ENCODE measurements at regions not wholly inside any gene's neighbourhood (a gene's known extent, or its start where the extent isn't known, plus 50 kb on each side); places are given as distances from the start of the nearest gene placed in this dataset.

DNA sequence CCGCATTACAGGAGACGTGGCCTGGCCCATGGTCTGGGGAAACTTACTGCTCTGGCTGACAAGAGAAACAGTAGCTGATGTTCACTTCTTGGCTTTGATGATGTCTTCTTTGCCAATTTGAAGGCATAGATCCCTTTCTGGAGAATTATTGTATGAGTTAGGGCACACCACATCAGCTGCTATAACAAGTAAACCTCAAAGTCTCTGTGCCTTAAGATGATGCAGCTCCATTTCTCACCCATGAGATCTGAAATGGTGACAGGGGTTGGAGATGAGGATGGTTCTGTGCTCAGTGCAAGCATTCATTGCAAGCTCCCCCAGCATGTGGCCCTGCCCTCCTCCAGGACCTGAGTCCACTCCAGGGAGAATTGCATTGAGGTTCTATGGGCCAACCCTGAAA, 157.4 kb downstream of the IRX5 start:
- TF ChIP-seq, protein P1, sequence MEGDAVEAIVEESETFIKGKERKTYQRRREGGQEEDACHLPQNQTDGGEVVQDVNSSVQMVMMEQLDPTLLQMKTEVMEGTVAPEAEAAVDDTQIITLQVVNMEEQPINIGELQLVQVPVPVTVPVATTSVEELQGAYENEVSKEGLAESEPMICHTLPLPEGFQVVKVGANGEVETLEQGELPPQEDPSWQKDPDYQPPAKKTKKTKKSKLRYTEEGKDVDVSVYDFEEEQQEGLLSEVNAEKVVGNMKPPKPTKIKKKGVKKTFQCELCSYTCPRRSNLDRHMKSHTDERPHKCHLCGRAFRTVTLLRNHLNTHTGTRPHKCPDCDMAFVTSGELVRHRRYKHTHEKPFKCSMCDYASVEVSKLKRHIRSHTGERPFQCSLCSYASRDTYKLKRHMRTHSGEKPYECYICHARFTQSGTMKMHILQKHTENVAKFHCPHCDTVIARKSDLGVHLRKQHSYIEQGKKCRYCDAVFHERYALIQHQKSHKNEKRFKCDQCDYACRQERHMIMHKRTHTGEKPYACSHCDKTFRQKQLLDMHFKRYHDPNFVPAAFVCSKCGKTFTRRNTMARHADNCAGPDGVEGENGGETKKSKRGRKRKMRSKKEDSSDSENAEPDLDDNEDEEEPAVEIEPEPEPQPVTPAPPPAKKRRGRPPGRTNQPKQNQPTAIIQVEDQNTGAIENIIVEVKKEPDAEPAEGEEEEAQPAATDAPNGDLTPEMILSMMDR (conservative IDR thresholded peaks at IDR 0.05; ENCODE audit: low read depth, low read length), result no peak
- DNase-seq (ENCODE audit: low read depth), result no peak
- H3K4me3 ChIP-seq (ENCODE audit: low read depth, low read length), result no peak overlapping the region

DNA sequence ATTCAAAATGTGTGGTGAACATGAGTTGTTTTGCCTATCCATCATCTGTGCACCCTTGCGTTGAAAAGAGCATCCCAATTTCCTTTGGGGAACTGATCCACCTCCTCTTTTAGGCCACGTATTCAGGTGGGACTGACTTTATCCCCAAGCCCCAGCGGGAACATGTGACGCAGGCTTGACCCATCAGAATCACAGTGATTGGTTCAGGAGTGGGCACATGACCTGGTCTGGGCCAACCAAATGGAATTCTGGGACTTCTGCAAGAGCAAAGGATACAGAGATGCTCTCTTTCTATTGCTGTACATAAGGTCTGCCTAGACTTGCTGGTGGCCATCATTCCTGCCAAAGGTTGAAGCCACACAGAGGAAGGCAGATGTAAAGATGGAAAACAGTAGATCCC, 158.9 kb downstream of the IRX5 start:
- DNase-seq (ENCODE audit: low read depth), result no peak
- TF ChIP-seq, protein P1 (conservative IDR thresholded peaks at IDR 0.05; ENCODE audit: low read depth, low read length), result no peak
- H3K4me3 ChIP-seq (ENCODE audit: low read depth, low read length), result no peak overlapping the region

DNA sequence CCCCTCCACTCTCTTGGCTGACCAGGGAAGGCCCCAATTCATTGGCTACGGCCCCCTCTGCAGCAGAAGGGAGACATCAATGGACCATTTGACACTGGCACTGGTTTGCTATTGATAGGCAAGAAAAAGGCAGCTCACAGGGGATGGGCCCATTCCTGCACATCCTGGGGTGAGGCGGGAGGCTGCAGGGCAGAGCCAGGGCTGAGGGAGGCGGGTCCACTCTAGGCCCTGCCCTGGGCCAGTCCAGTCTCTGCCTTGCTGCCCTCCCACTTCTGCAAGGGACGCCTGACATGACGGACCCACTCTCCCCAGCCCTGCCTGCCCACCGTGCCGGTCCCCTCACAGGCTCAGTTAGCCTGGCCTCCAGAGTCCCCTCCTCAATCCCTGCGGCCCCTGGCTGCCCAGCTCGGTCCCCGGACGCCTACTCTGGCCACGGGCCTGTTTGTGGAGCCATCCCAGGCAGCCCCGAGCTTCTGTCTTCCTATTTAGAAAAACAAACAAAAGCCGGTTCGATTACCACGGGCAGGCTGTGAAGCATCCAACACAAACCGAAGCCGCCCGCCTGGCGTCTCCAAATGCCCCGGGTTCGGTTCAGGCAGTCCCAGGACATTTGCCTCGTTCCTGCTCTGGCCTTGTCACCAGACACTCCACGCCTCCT, 160.7 kb downstream of the IRX5 start:
- no peak overlapping the region for H3K4me3 ChIP-seq (ENCODE audit: low read depth, low read length)
- DNase-seq (ENCODE audit: low read depth), result no peak
- TF ChIP-seq, protein P1 (conservative IDR thresholded peaks at IDR 0.05; ENCODE audit: low read depth, low read length), result no peak

DNA sequence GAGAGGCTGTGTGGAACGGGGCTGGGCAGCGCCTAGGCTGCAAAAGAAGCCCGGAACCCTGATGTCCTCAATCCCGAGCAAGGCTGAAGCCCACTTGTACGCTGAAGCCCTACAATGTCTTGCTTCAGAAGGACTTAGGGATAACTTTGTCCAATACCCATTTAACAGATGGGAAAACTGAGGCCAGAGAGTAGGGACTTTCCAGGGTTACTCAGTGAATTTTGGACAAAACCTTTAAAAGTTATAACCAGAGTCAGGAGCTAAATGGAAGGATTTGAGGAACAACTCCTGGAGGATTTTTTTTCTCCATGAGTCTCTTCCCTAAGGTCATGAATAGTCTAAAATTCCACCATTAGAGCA, 161.2 kb downstream of the IRX5 start:
- no peak overlapping the region for H3K4me3 ChIP-seq (ENCODE audit: low read depth, low read length)
- DNase-seq (ENCODE audit: low read depth), result no peak
- TF ChIP-seq, protein P1 (conservative IDR thresholded peaks at IDR 0.05; ENCODE audit: low read depth, low read length), result no peak

DNA sequence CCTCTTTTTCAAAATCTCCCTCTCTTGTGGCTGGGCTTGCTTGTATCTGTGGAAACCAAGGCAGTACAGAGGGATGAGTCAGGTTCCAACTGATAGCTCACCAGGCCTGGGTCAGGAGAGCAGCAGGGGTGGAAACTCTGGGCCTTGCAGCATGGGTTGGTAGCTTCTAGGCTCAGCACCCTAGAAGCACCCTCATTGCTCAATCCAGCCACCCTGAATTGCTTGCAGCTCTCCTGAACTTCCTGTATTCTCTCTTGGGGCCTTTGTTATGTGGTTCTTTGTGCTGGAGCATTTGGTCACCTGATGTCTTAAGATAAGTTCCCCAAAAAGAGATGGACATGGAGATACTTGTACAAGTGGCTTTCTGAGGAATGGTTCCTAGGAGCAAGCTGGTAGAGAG, 169.4 kb downstream of the IRX5 start:
- H3K4me3 ChIP-seq (ENCODE audit: low read depth, low read length), result no peak overlapping the region
- no peak for DNase-seq (ENCODE audit: low read depth)
- TF ChIP-seq, protein P1 (conservative IDR thresholded peaks at IDR 0.05; ENCODE audit: low read depth, low read length), result no peak

DNA sequence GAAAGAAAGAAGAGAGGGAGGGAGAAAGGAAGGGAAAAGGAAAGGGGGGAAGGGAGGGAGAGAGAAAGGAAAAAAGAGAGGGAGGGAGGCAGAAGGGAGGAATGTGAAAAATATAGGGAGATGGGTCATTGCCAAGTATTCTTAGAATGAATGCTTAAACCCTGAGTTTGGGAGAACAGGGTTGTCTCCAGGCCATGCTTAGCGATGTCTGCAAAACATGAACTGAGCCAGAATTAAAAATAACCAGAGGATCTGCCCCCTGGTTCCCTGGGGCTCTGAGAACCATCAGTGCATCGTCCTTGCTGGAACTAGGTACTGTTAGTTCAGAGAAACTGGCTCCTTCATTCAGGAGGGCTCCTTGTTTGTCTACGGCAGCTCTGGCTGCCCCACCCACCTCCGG, 170.4 kb downstream of the IRX5 start:
- no peak overlapping the region for H3K4me3 ChIP-seq (ENCODE audit: low read depth, low read length)
- TF ChIP-seq, protein P1 (conservative IDR thresholded peaks at IDR 0.05; ENCODE audit: low read depth, low read length), result no peak
- DNase-seq (ENCODE audit: low read depth), result no peak

DNA sequence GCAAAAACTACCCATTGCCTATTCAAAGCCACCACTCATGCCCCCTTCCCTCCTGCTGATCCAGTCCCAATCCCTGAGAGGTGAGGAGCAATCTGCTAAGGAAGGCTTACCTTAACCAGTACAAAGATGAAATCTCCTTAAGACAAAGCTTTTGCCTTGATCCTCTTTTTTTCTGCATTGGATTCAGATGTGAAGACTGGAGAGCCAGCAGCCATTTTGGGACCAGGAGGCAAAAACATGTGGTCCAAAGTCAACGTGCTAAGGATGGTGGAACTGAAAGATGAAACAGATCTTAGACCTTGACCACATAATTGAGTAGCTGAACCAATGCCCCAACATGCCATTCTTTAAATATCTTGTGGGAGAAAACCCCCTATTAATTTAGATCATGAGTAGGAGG, 171.4 kb downstream of the IRX5 start:
- no peak overlapping the region for H3K4me3 ChIP-seq (ENCODE audit: low read depth, low read length)
- TF ChIP-seq, protein P1 (conservative IDR thresholded peaks at IDR 0.05; ENCODE audit: low read depth, low read length), result no peak
- DNase-seq (ENCODE audit: low read depth), result no peak

Data from epithelial cell of proximal tubule (primary cell).